AG10803 (cell line): ENCODE measurements at regions not wholly inside any gene's neighbourhood (a gene's known extent, or its start where the extent isn't known, plus 50 kb on each side); places are given as distances from the start of the nearest gene placed in this dataset.

Source experiments
- DNase-seq: peaks from one replicate; pipeline ENCODE4 v3.0.0; 2010; ENCODE audit warnings: low read depth
- H3K4me3 ChIP-seq: 2 replicates; pipeline ENCODE4 v1.5.1; 2011; ENCODE audit warnings: mild to moderate bottlenecking, low read length, control low read depth
- CTCF ChIP-seq: conservative IDR thresholded peaks from 2 replicates; pipeline ENCODE4 v1.5.1; 2011; ENCODE audit warnings: mild to moderate bottlenecking, low read length, control low read depth, inconsistent platforms

DNA sequence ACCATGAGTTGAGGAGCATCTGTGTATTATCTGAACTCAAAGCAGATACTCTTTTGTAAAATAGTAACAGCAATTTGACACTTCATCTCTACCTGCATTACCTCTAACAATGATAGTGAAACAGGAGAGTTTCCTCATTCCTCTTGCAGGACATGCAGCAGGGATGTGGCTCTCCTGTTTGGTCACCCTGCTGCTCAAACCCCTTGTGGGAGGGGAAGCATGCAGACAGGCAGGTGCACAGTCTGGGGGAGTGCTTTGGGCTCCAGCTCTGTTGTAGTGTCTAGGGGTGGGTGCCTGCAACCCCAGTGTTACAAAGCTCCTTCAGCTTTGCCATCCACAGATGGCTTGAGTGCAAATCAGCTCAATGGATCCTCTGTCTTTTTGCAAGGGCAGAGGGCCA is 827.6 kb downstream of the DACH1 start:
- DNase-seq: no peak
- no peak for TF ChIP-seq CTCF
- H3K4me3 ChIP-seq: no peak overlapping the region

GRCh38 chr13:71034018-71034417 is 833.0 kb downstream of the DACH1 start:
- no peak for DNase-seq
- TF ChIP-seq CTCF: no peak
- no peak overlapping the region for H3K4me3 ChIP-seq

DNA sequence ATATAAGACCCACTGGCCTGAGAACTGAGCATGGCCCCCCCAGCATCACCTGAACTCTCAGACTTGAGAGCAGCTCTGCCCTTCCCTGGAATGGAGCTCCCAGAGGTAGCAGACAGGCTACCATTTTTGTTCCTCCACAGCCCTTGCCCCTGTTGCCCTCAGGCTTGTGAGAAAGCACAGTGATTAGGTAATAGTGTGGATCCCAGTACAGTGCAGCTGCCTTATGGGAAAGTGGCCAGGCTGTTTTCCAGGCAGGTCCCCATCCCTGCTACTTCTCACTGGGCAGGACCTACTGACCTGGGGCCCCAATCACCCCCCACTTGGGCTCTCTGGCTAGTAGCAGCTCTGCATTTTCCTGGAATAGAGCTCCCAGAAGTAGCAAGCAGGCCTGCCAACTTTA is 834.0 kb downstream of the DACH1 start:
- no peak for DNase-seq
- no peak for TF ChIP-seq CTCF
- no peak overlapping the region for H3K4me3 ChIP-seq

DNA sequence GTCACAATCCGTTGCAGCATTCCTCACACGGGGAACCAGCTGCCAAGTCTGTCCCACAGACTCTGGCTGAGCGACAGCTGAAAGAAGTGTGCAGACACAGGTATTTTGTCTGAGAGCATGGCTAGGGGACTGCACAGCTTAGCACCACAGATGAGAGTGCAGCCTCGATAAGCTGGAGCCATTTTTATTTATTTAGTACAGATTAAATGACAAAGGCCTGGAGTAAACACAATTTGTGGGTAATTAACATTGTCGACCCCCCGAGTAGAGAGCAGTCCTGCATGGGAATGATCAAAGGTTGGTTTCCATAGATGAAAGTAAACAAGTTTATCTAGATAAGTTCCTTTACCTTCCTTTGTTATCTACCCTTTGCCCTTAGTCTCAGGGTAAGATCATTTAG is 836.2 kb downstream of the DACH1 start:
- DNase-seq: no peak
- H3K4me3 ChIP-seq: no peak overlapping the region
- TF ChIP-seq CTCF: no peak

GRCh38 chr13:71028884-71029283 is 838.1 kb downstream of the DACH1 start:
- no peak for TF ChIP-seq CTCF
- H3K4me3 ChIP-seq: no peak overlapping the region
- no peak for DNase-seq

DNA sequence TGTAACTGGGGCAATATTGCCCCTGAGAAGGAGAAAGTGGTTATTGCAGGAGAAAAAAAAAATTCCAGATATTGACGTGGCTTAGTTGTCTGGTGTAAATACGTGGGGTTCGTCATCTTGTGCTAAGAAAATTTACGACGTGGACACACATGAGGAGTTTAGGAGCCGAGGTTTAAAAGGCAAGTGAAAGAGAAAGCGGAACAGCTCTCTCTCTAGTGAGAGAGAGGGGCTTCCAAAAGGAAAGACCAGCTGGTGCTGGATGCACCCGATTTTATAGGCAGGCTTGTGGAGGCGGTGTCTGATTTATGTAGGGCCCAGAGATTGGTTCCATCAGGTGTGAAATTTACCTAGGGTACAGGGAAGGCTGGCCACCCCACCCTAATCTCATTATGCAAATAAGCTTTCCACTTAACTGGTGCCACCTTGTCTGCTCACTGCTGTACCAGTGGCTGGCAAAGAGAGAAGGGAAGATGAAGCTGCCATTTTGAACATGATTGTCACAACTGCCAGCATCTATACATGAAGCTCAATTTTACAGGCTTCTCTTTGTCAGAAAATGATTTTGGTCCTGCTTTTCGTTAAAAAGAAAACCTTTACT is 845.1 kb downstream of the DACH1 start:
- H3K4me3 ChIP-seq: no peak overlapping the region
- DNase-seq: no peak
- TF ChIP-seq CTCF: no peak

DNA sequence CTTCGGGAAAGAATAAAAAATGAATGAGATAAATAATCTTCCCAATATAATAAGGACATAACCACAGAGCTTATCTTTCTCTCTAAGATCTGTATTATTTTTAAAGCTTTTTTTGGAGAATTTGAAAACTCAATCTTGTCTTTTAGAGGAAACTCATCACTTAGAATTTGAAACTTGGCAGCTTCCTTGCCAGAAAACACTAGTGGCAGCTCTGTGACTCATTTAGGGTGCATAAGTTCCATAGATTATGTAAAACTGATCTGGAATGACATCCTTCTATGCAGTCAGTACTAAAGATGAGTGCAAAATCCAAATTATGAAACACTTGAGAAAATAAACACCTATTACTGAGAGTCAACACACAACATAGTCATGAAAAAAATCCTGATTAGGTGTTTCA is 848.0 kb downstream of the DACH1 start:
- no peak overlapping the region for H3K4me3 ChIP-seq
- DNase-seq: no peak
- no peak for TF ChIP-seq CTCF
